Endodermal cell (in vitro differentiated cells): ENCODE measurements at regions not wholly inside any gene's neighbourhood (a gene's known extent, or its start where the extent isn't known, plus 50 kb on each side); places are given as distances from the start of the nearest gene placed in this dataset.

Experiments used
- DNase-seq: peaks from one replicate; pipeline ENCODE4 v3.0.0-alpha.2; 2017
- H3K27ac ChIP-seq: 2 replicates; pipeline ENCODE4 v1.5.1; 2013; ENCODE audit warnings: mild to moderate bottlenecking, low read depth, low read length, moderate library complexity
- H3K27me3 ChIP-seq: 2 replicates; pipeline ENCODE4 v1.6.1; 2013; ENCODE audit warnings: mild to moderate bottlenecking, low read length, moderate library complexity; ENCODE audit not compliant: insufficient read depth, control insufficient read depth, poor library complexity, severe bottlenecking
- H3K36me3 ChIP-seq: 2 replicates; pipeline ENCODE4 v1.7.0; 2013; ENCODE audit warnings: mild to moderate bottlenecking, low read length, moderate library complexity; ENCODE audit not compliant: control insufficient read depth, insufficient read depth
- H3K4me1 ChIP-seq: one replicate; pipeline ENCODE4 v1.7.0; 2013; ENCODE audit warnings: low read length; ENCODE audit not compliant: control insufficient read depth, insufficient read depth
- H3K4me3 ChIP-seq: 2 replicates; pipeline ENCODE4 v1.5.1; 2013; ENCODE audit warnings: mild to moderate bottlenecking, low read length, moderate library complexity
- H3K9ac ChIP-seq: 2 replicates; pipeline ENCODE4 v1.6.1; 2013; ENCODE audit warnings: mild to moderate bottlenecking, low read length, moderate library complexity; ENCODE audit not compliant: poor library complexity, severe bottlenecking; ENCODE audit errors: extremely low read depth
- H3K9me3 ChIP-seq: 2 replicates; pipeline ENCODE4 v1.6.1; 2013; ENCODE audit warnings: mild to moderate bottlenecking, low read length, moderate library complexity; ENCODE audit not compliant: control insufficient read depth
- H3K27ac Mint-ChIP-seq: 2 replicates; pipeline ENCODE4 v1.8.0; 2020; ENCODE audit warnings: mixed read lengths
- H3K27me3 Mint-ChIP-seq: 2 replicates; pipeline ENCODE4 v1.8.0; 2021; ENCODE audit warnings: mild to moderate bottlenecking, mixed read lengths; ENCODE audit not compliant: insufficient read depth
- H3K36me3 Mint-ChIP-seq: 2 replicates; pipeline ENCODE4 v1.8.0; 2020; ENCODE audit warnings: low read depth, mixed read lengths
- H3K4me1 Mint-ChIP-seq: 2 replicates; pipeline ENCODE4 v1.8.0; 2020; ENCODE audit warnings: mixed read lengths
- H3K4me3 Mint-ChIP-seq: 2 replicates; pipeline ENCODE4 v1.8.0; 2020; ENCODE audit warnings: mild to moderate bottlenecking, moderate library complexity, mixed read lengths
- H3K9me3 Mint-ChIP-seq: 2 replicates; pipeline ENCODE4 v1.8.0; 2020; ENCODE audit warnings: mild to moderate bottlenecking, mixed read lengths
- WGBS, 2 experiments: methylation state at CpG; one replicate each; pipeline versions ENCODE4 v1.1.5 to v1.1.7; 2013; ENCODE audit warnings: missing lambda C conversion rate in 2 of 2, mixed read lengths in 1 of 2; ENCODE audit not compliant: insufficient coverage in 1 of 2, insufficient read length in 1 of 2; 5-methylcytosine and 5-hydroxymethylcytosine counted together
- TF ChIP-seq, protein P1 (sequence below): fragments of 200-600 bp; sonication (generic); conservative IDR thresholded peaks from 2 replicates; pipeline ENCODE4 v1.5.0; 2021; ENCODE audit warnings: antibody characterized with exemption, mild to moderate bottlenecking

DNA sequence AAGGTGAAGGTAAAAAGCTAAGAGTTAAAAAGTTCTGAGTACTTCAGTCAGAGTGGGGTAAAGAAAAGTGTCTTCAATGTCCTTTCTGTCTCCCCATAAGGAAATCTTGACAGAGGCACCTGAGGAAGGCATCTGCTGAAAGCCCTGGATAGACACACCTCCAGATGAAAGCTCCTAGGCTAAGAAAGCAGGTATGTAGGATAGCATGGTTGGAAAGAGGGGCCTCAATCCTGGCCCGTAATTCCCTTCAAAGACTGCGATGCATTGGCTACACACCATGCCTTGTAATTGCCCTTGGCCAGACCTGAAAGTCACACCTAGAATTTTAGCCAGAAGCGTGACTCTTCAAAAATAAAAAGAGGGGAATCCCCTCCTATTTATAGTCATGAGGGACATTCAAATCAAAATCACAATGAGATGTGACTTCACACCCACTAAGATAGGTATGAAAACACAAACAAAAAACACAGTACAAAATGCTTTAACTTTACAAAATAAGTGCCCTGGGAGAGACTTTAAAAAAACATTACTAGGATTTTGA lies 809.7 kb downstream of the IPMK start:
- 89 to 96% methylated on average over 3 of the region's 3 CpGs for WGBS, 2 experiments
- H3K27ac ChIP-seq, result no peak overlapping the region
- no peaks in the 10 kb centered on the region for H3K36me3 ChIP-seq
- H3K9ac ChIP-seq, result no peak overlapping the region
- Mint-ChIP-seq H3K36me3 (no peaks in the 10 kb centered on the region), H3K9me3 (no peaks in the 10 kb centered on the region), H3K27ac (no peak overlapping the region), H3K27me3 (peaks cover 57% of the 10 kb centered on the region), H3K4me1 (no peaks in the 10 kb centered on the region), H3K4me3 (no peak overlapping the region)
- H3K27me3 ChIP-seq, result peaks cover 69% of the 10 kb centered on the region
- no peak for DNase-seq
- H3K4me3 ChIP-seq, result no peak overlapping the region
- H3K4me1 ChIP-seq, result no peaks in the 10 kb centered on the region
- TF ChIP-seq, protein P1, sequence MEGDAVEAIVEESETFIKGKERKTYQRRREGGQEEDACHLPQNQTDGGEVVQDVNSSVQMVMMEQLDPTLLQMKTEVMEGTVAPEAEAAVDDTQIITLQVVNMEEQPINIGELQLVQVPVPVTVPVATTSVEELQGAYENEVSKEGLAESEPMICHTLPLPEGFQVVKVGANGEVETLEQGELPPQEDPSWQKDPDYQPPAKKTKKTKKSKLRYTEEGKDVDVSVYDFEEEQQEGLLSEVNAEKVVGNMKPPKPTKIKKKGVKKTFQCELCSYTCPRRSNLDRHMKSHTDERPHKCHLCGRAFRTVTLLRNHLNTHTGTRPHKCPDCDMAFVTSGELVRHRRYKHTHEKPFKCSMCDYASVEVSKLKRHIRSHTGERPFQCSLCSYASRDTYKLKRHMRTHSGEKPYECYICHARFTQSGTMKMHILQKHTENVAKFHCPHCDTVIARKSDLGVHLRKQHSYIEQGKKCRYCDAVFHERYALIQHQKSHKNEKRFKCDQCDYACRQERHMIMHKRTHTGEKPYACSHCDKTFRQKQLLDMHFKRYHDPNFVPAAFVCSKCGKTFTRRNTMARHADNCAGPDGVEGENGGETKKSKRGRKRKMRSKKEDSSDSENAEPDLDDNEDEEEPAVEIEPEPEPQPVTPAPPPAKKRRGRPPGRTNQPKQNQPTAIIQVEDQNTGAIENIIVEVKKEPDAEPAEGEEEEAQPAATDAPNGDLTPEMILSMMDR, result no peak
- H3K9me3 ChIP-seq, result no peaks in the 10 kb centered on the region

DNA sequence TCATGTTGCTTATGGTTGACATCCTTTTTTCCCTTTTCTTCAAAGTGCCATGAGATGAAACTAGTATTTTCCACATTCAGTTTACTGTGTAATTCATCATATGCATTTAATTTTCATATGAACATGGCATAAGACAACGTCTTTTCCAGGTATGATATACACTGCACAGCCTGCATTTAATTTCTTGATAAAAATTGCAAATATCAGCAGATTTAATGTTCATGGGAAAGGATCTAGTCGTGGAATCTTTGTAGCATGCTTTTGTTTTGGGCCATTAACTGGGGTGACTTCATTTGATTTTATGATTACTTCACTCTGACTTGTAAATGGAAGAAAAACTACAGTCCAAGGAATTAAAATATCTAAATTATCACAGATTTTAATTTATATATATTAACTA lies 837.3 kb downstream of the IPMK start:
- H3K9me3 Mint-ChIP-seq, result no peaks in the 10 kb centered on the region

DNA sequence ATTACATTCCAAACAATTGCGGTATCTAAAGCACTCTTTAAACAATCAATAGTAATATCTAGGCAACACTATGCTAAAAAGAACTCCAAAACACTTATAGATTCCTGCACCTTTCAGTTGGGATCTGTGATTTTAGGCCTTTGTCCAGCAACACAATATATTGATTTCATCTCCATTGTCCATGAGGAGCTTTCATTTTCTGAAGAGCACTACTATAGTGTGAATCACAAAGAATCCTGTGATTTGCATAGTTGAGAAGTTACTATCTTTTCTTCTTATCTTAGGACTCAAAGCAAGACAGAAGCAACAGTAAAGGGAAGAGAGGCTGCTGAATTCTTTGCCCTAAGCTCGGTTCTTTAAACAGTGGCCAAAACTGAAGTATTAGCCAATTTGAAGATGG lies 846.8 kb downstream of the IPMK start:
- no peaks in the 10 kb centered on the region for H3K36me3 Mint-ChIP-seq
- no peaks in the 10 kb centered on the region for H3K4me1 ChIP-seq
- peaks cover 14% of the 10 kb centered on the region for H3K9me3 Mint-ChIP-seq
- no peaks in the 10 kb centered on the region for H3K27me3 Mint-ChIP-seq
- H3K4me1 Mint-ChIP-seq, result peaks cover 8% of the 10 kb centered on the region
- H3K9ac ChIP-seq, result no peak overlapping the region
- DNase-seq, result no peak
- H3K4me3 ChIP-seq, result no peak overlapping the region
- TF ChIP-seq, protein P1, result no peak
- no peak overlapping the region for H3K27ac Mint-ChIP-seq
- no peaks in the 10 kb centered on the region for H3K9me3 ChIP-seq
- no peak overlapping the region for H3K4me3 Mint-ChIP-seq
- no peaks in the 10 kb centered on the region for H3K36me3 ChIP-seq
- 81 to 100% methylated on average over 1 to 2 of the region's 2 CpGs for WGBS, 2 experiments
- no peaks in the 10 kb centered on the region for H3K27me3 ChIP-seq
- H3K27ac ChIP-seq, result no peak overlapping the region

More for the DNA sequence above, 837.3 kb downstream of the IPMK start:
- WGBS, 2 experiments, result 80 to 93% methylated on average over 1 to 2 of the region's 2 CpGs
- Mint-ChIP-seq H3K4me1 (peaks cover 2% of the 10 kb centered on the region), H3K36me3 (no peaks in the 10 kb centered on the region), H3K27ac (no peak overlapping the region), H3K27me3 (no peaks in the 10 kb centered on the region), H3K4me3 (no peak overlapping the region)
- Histone ChIP-seq H3K27me3 (no peaks in the 10 kb centered on the region), H3K27ac (no peak overlapping the region), H3K9me3 (no peaks in the 10 kb centered on the region), H3K4me3 (no peak overlapping the region), H3K9ac (no peak overlapping the region), H3K36me3 (no peaks in the 10 kb centered on the region), H3K4me1 (no peaks in the 10 kb centered on the region)
- DNase-seq, result no peak
- TF ChIP-seq, protein P1, result no peak
